Stimulated activated CD4-positive, alpha-beta T cell treated with anti-CD3 and anti-CD28 coated beads, Interleukin-1b, Interleukin-23, amount 100 ng/mL, for 1 hour (primary cell): ENCODE measurements at regions not wholly inside any gene's neighbourhood (a gene's known extent, or its start where the extent isn't known, plus 50 kb on each side); places are given as distances from the start of the nearest gene placed in this dataset.

Source experiments
- DNase-seq, 2 donors: peaks; one replicate each; pipeline ENCODE4 v3.0.0-alpha.2; 2020; ENCODE audit warnings: low read depth in 2 of 2

DNA sequence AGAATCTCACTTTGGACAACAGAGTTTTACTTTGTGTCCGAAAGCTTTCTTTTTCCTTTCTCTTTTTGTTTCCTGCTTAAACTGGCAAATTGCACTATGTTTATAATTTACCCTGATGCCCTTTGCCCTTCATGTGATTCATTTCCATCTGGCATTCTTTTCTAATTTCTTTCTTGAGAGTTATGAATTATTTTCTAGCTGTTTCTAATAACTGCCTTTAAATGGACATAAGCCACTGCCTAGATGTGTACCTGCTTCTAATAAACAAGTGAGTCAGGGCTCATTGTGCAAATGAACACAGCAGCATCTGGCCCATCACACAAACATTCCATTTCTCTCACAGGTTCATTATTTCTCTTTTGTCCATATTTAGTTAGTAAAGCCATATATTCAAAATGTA, 242.3 kb upstream of the GPRIN3 start:
- no peak for DNase-seq

DNA sequence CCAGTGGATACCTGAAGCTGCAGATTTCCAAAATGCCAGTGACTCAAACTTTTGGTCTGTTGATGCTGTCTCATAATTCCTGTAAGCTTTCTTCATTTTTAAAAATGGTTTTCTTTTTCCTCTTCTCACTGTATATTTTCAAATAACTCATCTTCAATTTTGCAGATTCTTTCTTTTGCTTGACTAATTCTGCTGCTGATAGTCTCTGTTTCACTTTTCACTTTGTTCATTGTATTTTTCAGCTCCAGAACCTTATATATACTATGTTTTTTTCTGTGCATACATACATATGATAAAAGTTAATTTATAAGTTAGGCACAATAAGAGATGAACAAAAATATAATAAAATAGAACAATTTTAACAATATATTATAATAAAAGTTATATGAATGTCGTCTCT, 237.7 kb upstream of the GPRIN3 start:
- no peak for DNase-seq

DNA sequence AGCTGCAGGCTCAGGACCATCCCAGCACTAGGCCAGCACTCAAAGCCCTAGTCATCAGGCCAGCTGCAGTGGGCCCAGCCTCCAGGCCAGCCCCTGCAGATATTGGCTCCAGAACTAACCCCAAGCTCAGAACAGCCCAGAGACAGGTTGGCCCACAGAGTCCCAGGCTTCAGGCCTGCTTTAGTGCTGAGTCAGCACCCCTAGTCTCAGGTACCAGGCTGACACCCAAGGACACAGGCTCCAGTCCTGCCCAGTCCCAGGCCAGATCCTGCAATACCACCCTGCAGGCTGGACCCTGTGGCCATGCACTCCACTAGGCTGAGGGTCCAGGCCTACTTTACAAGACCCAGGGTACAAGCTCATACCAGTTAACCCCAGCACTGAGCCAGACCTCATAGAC, 234.4 kb upstream of the GPRIN3 start:
- no peak for DNase-seq

DNA sequence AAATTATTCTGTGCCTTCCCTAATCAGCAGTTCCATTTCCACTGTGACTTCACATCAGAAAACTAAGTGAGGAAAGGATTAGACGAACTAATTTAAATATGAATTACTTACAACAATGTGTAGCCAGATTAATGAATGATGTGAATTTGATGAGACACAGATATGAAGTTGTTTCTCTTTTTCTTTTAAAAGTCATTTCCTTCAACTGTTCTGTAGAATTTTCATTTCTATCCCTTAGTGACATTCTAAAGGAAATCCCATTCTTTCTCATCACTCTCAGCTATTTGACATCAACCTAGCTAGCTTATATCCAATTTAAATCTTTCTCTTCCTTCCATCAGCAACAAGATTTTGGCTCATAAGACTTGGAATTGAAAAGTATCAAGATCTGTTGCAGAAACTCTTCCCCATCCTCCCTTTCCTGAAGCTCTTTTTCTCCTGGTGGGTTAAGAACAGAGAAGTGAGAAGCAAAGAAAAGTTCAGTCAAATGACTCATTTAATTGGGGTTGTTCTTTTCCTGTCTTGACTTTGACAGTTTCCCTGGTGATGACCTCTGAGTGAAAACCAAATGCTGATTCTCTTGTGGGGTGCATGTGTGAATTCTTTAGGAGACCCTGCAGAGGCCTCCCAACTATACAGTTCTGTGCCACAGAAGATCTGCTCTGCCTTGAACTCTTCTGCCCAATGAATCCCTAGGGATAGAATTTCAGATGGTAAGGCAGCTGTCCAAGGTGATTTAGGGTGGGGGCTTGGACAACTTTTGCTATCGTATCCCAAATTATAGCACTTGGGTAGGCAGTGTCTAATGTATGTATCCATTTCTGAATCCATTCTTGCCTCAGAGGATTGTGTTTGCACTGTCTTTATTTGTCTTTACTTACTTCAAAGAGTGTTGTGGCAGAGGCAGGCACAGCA, 232.5 kb upstream of the GPRIN3 start:
- DNase-seq = no peak

DNA sequence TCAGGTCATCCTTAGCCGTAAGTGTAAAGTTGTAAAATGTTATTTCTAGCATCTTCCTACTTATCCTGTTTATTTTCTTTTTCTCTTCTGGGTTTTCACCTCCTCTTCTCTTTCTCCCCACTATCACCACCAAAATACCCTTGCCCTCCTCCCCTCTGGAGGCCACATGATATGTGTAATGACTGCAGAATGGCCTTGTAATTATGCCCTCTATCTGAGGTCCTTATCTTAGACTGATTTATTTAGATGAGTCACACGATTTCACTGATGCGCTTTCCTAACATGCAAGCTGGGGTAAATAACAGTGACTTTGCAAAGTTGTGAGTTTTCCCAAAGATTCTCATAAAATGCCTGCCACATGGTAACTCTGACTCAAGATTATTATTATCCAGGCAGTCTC, 231.8 kb upstream of the GPRIN3 start:
- DNase-seq = no peak

DNA sequence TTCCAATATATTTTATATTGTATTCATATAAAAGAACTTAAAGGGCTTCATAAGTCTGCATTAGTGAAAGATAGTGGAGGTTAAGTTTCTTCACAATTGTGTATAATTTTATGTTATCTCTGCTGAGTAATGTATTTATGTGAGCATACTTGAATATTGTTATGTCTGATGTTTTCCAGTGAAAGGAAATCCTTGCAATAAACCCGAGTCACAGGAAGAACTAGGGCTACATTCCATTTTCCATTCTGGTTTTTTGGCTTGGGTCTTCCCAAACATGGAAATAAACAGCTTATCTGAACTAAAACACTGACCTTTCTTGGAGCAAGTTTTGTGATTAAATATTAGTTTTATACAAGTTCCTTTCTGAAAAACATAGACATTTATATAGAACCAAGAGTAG, 231.3 kb upstream of the GPRIN3 start:
- no peak for DNase-seq

DNA sequence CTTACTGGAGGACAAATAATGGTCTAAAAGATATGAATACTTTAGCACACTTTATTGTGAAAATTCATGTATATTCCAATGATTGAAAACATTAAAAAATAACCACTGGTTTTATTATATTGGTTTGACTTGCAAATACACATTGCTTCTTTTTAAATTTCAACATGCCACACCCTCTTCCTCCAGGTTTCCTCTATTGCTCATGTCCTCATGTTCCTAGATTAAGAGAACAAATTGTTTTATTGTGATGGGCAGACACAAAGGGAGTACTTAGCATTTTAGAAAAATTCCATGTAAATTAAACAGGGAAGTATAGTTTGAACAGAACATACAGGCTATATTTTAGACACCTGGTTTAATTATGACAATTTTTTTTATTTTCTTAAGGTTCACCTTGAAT, 230.6 kb upstream of the GPRIN3 start:
- no peak for DNase-seq

DNA sequence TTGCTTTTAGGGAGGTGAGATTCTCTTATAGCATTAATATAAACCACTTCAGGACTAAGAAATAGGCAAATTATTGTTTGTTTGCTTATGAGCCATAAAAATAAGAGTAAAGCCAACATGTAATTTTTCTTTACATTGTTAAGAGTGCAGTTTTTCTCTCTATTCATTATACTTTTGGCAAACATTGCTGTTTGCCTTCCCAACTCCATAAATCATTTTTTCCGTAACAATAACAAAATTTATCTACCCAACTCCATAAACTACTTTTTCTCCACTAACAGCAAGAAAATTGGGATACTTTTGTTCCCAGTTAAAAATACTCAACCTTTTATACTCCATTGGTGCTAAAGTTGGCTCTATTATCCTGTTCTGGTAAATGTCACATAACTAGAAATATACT, 229.7 kb upstream of the GPRIN3 start:
- no peak for DNase-seq

DNA sequence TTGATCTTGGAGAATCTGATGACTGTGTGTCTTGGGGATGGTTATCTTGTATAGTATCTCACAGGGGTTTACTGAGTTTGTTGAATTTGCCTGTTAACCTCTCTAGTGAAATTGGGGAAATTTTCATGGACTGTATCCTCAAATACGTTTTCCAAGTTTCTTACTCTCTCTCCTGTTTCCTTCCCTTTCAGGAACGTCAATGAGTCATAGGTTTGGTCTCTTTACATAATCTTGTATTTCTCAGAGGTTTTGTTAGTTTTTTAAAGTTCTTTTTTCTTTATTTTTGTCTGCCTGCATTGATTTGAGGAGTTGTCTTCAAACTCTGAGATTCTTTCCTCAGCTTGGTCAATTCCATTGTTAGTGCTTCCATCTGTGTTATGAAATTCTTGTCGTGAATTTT, 227.7 kb upstream of the GPRIN3 start:
- no peak for DNase-seq

DNA sequence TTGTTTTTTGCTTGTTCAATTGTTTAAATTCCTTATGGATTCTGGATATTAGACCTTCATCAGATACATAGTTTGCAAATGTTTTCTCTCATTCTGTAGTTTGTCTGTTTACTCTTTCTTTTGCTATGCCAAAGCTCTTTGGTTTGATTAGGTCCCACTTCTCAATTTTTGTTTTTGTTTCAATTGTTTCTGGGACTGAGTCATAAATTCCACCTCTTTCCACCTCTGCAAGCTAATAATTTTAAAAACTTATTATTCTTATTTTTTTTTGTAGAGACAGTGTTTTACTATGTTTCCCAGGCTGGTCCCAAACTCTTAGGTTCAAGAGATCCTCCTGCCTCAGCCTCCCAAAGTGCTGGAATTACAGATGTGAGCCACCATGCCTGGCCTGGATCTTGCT, 226.8 kb upstream of the GPRIN3 start:
- no peak for DNase-seq

DNA sequence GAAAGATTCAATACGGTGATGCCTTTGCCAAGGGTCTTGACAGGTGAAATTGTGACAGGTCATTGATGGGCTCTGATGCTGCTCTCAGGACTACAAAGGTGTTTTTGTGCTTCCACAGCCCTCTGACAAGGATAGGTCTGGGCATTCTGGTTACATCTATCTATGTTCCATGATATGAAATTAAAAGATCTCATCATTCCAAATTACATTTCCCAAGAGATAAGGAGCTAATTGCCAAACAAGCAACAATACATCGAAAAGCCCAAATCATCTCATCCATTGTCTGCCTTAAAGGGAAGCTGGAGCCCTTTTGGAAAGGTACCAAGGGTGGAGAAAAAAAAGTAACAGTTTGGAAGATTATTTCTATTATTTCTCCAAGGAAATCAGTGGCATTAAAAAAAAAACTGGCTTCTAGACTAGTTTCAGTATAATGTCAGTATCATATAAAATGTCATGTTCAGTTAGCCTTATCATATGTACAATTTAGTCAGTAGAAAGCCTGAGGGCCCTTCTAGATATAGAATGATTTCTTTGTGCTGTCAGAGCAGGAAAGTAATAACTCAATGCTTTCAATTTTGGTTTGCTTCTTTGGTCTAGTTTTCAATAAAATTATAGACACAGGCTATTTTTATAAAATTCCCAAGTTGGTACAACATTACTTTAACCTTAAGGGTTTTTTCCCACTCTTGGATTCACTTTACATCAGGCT, 224.5 kb upstream of the GPRIN3 start:
- DNase-seq = no peak

DNA sequence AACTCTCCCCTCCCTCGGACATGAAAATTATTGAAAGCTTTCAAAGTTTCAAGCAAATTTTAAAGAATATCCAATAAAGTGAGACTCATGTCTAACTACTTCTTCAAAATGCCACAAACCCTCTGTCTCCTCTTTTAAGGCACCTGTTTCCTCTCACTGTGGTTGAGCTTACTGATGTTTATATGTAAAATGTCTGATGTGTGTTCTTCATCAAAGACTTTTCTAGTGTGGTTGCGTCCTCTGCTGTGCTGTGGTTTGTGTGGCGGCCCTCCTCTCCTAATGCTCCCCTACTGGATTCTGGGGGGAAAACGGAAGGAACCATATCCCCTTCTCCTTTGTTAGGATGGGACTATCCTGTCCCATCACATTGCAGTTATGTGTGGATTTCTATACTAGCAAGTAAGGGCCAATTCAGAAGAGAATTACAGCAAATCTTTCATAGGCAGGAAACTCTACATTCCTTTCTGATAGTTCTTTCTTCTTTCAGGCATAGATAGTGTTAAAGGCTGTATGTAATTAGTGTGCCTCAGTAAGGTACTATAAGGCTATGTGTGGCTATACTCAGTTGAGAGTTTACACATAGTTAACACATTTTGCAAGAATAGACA, 221.0 kb upstream of the GPRIN3 start:
- no peak for DNase-seq

DNA sequence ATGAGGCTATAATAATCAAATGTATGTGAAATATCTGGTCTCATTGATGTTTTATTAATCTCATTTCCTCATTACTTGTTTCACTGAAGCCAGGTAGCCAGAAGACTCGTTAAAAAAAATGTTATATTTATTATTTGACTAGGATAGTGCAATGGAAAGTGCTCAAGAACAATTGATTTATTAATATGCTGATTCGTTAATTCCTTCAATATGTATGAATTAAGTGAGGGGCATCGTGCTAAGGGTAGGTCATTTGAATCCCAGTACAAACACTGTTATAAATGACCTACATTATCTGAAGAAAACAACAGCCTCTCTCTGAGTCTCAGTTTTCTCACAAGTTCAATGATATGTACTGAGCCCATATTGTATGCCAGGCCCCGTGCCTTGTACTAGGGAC, 214.2 kb upstream of the GPRIN3 start:
- no peak for DNase-seq

DNA sequence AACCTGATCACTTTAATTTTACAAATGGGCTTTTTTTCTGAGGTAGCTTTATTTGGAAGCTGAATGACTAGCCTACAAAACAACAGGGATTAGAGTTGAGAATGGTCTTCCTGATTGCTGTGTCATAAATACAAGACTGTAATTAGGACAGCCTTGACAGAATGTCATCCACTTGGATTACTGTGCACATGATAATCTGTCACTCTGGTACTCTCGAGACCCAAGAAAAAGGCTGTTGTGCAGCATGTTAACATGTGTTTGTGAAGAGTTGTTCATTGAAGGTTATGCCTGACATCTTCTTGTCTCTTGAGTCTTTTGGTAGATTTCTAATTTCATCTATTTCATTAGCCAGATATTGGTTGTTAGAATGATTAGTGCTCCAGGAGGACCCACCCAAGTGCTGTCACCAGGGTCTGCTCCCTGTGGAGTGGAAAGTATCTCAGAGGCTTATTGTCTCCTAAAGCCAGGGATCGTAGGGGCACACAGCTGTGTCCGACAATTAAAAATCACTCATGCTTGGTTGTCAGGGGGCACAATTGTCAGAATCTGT, 212.2 kb upstream of the GPRIN3 start:
- no peak for DNase-seq

DNA sequence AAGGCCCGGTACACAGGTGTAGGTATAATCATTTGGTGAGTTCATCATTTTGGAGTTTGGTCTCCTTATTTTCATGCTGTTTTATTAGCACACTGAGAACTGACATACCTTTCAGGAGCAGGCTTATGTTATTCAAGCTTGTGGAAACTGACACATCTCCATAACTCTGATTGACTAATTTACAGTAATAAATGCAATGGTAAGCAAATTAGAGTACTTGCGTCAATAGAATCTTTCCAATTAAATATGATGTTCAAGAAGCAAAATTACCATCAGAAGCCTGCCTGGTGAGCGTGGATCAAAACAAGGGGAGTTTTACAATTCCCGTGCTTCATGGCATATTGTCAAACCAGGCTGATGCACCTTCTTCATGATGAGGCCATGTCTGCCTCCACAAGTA, 210.7 kb upstream of the GPRIN3 start:
- no peak for DNase-seq

DNA sequence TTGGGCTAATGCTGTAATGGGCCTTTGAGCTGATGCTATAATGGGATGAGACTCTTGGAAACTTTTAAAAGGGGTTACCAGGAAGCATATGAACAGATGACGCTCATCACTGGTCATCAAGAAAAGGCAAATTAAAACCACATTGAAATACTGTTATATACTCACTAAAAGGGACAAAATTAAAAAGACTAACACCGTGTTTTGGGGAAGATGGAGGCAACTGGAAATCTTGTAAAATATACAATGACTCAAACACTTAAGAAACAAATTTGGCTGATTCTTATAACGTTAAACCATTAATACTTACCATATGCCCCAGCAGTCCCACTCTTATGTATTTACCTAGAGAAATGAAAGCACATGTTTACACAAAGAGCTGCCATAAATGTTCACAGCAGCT, 207.2 kb upstream of the GPRIN3 start:
- no peak for DNase-seq

DNA sequence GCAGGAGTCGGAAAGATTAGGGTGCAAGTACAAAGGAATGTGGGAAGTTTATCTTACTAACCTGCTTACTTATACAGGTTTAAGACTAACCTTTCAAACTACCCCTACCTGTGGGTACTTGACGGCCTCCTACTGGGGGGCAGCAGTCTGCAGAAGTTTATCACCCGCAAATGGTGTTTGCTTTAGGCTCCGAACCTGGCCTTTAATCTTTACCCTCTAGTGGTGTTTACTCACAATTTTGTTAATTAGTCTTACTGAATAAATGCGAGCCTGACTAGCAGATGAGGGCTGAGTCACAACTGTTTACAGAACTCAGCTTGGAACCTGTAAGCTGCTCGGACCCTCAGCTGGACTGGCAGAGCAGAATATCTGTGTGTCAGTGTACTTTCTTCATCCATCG, 204.2 kb upstream of the GPRIN3 start:
- no peak for DNase-seq

DNA sequence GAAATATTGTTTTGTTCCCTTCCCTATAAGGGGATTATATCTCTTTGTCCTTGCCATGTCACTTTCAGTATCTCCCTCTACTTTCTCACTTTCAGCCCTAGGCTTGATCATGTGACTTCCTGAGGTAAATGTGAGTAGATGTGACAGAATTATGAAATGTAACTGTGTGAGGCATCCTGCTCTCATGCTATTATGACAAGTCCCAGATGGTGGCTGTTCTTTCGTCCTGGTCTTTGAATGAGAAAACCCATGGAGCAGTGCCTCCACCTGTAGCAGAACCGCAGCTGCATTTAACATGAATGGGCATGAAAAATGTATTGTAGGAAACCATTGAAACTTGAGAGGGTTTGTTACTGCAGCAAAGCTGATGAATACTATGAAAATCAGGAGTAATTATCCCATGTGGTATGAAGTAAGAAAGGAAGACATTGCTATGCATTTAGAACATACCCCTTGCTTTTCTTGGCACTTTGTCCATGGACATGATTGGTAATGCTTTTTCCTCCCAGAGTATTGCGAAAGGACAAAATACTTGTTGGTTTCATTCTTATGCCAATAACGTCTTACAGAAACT, 202.2 kb upstream of the GPRIN3 start:
- no peak for DNase-seq

DNA sequence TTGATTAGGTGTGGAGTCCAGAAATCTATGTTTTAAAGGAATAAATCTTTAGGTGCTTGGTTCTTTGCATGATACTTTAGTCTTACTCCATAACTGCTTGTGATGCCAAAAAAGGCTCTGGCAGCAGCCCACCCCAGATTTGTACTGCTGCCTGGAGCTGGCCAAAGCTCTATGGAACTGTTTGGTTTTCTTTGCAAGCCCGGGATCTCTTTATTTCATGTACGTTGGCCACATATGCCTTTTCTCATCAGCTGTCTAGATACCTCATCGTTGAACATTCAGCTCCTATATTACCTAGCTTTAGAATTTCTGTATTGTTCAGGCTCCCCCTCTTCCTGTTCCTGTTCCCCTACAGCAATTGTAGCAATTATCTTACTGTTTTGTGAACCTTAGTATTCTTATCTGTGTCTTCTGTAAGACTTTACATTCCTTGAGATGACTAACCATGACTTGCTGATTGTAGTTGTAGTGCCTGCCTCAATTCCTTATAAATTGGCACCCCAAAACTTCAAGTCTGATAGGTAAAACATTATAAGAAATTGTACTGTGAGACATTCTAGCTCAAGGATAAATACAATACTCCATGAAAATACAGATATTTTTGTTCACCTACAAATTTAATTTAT, 199.4 kb upstream of the GPRIN3 start:
- DNase-seq = no peak

DNA sequence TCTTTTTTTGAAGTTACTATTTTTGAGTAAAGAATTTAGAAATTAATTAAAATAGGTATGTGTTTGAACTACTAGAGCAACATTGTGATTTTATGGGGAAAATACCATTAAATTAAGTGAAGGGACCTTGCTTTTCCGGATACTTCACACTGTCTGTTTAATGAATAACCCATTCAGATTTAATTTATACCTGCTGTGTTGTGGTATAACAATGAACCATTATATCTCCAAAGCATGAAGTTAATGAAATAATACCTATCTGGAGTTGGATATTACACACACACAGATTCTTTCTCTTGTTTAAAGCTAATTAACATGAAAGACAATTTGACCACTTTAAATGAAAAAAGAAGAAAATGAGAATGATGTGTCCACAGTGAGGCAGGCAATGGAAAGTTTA, 195.0 kb upstream of the GPRIN3 start:
- no peak for DNase-seq

DNA sequence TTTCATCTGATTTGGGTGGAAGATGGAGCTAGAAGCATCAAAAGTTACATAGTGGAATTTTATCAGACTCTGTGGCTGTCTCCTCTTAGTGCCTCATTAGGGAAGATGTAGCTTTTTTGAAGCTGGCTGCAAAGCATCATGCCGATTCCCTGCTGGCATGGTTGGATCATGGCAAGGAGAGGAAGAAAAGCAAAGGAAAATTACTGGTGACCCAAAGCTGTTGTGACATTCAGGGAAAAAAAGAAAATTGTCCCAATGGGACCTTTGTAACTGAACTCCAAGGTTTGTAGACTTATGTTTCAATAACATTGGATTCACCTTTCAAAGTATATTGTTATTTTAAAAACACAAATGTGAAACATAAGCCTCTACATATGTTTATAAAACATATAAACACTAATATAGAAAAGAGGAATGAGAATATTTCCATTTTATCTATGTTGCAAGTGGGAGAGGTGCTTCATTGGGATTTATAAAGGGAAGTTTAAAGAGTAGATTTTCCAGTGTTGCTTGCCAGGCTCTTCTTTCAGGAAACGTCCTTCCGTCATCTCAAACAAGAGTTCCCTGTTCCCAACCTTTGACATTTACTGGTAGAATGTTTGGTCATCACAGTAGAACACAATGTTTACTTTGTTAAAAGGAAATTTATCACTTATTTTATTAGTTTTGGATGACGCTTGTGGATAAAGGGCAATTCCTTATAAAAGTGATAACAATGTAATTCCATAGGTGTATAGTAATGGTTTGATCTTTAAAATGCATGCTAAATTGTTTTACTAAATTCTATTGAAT, 190.1 kb upstream of the GPRIN3 start:
- DNase-seq = no peak
